Renal cortex interstitium (tissue), 11 donors: ENCODE measurements at regions not wholly inside any gene's neighbourhood (a gene's known extent, or its start where the extent isn't known, plus 50 kb on each side); places are given as distances from the start of the nearest gene placed in this dataset.

Source experiments
- DNase-seq, 11 donors: peaks; one replicate each; pipeline ENCODE4 v3.0.0-alpha.2; 2013; ENCODE audit warnings: low read depth in 9 of 11, low spot score in 4 of 11; ENCODE audit errors: extremely low read depth in 1 of 11

GRCh38 chr11:81432333-81432732 lies 1301.3 kb downstream of the FAM181B start:
- no peak for DNase-seq

- DNase-seq = no peak
Observed at GRCh38 chr11:81424822-81425221, 1308.8 kb downstream of the FAM181B start.

GRCh38 chr11:81422402-81422801 lies 1311.3 kb downstream of the FAM181B start:
- no peak for DNase-seq

DNA sequence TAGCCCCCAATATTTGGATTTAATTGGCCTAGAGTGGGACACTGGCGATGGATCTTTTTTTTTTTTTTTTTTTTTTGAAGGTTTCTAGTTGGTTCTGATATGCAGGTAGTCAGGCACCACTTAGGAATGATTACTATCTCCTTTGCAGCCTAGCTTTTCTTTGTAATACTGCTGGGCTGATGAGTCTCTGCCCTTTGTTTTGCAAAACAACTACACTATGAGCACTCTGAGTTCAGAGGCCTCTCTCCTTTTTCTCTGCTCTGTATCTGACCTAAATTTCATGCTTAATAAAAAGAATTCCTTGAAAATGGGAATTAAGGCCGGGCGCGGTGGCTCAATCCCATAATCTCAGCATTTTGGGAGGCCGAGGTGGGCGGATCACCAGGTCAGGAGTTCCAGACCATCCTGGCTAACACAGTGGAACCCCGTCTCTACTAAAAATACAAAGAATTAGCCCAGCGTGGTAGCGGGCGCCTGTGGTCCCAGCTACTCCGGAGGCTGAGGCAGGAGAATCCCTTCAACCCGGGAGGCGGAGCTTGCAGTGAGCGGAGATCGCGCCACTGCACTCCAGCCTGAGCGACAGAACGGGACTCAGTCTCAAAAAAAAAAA lies 1312.3 kb downstream of the FAM181B start:
- DNase-seq = no peak

DNA sequence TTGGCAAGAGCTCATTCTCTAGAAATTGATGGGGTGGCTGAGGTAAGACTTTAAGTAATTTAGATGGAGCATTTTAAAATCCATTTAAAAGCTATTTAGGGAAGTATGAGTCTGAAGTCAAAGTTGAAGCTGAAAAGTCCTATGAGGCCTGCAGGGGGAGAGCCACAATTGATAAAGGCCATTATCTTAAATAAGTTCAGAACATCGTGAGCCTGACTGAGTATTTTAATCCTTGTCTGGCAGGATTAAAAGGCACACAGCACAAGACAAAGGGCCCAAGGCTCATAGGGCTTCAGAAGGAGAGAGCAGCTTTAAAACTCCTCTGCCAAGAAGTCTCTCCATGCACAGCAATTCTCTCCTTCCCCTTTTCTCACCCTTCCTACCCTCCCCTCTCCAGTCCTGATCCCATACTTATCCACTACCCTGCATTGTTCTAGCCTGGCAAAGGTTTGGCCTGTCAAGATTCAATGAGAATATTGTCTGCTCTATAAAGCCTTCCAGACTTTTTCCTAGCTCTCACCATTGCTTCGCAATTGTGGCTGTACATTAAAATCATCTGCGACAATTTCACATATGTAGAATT lies 1312.9 kb downstream of the FAM181B start:
- no peak for DNase-seq

GRCh38 chr11:81397316-81397715 lies 1336.3 kb downstream of the FAM181B start:
- peak in 5 of 11 donors; percentile 5 to 32 (median 10) for DNase-seq

GRCh38 chr11:81394311-81394710 lies 1339.4 kb downstream of the FAM181B start:
- no peak for DNase-seq

DNA sequence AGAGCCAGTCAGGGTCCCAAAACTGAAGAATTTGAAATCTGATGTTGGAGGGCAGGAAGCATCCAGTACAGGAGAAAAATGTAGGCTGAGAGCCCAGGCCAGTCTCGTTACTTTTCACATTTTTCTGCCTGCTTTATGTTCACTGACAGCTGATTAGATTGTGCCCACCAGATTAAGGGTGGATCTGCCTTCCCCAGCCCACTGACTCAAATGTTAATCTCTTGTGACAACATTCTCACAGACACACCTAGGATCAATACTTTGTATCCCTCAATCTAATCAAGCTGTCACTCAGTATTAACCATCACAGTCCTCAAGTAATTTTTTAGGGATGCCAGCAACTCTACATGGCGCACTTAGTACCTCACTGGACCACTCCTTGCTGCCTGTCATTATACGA lies 1345.3 kb downstream of the FAM181B start:
- no peak for DNase-seq

DNA sequence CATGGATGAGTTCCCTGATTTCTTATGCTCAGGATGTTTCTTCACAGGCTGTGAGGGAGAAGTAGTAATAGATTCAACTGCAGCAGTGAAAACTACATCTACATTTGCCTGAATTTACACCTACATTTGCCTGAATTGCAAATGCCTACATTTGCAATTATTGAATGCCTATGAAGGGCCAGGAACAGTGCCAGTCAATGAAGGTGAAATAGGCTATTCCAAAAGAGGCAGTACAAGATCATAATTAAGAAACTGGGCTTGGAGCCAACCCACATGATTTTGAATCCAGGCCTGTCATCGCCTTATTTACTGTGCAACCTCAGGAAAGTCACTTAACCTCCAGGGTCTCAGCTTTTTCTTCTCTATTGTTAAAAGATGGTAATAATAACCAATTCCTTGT lies 1353.3 kb downstream of the FAM181B start:
- no peak for DNase-seq

DNA sequence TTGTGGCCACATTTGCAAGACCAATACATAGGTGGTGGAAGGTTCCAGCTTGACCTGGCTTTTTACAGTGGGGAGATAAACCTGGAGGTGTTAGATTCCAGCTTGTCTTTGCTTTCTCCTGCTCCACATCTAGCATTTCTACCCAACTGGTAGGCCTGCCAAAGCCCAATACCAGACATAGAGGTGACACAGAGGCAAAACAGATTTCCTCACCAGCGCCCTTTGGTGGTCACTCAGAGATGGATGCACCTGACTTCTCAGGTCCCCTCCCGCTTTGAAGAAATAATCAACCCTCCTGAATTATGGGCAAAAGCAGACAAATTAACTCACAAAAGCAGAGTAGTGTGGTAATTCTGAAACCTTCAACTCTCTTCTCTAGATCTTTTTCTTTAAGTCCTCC lies 1356.2 kb downstream of the FAM181B start:
- no peak for DNase-seq

DNA sequence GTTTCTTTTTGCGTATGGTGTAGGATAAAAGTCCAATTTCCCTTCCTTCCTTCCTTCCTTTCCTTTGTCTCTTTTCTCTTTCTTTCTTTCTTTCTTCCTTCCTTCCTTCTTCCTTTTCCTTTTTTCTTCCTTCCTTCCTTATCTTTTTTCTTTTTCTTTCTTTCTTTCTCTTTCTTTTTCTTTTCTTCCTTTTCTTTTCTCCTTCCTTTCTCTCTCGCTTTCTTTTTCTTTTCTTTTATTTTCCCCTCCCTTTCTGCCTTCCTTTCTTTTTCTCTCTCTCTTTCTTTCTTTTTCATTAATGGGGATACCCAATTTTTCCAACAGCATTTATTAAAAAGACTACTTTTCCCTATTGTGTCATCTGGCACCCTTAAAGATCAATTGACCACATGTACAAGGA lies 1359.7 kb downstream of the FAM181B start:
- DNase-seq = no peak

- DNase-seq = no peak
Observed at GRCh38 chr11:81368192-81368591, 1365.5 kb downstream of the FAM181B start.

DNA sequence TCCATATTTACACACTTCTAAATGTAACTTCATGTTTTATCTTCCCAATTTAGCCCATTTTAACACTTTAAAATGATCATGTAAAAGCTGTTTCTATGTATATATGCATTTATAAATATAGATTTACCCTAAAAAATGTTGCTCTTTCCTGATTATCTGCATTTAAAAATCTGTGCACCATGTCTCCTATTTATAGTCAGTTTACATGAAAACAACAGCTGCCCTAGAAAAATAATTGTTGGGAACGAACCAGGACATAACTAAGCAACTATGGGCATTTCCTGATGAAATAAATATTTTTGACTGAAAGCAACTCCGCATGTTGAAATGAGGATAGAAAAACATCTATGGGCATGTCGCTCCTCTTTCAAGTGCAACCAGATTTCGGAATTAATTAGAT lies 1368.2 kb downstream of the FAM181B start:
- no peak for DNase-seq

- no peak for DNase-seq
Observed at GRCh38 chr11:81359476-81359875, 1374.2 kb downstream of the FAM181B start.

GRCh38 chr11:81345609-81346008 lies 1388.1 kb downstream of the FAM181B start:
- no peak for DNase-seq

GRCh38 chr11:81342966-81343365 lies 1390.7 kb downstream of the FAM181B start:
- DNase-seq = no peak

GRCh38 chr11:81340225-81340624 lies 1393.4 kb downstream of the FAM181B start:
- no peak for DNase-seq

GRCh38 chr11:81339521-81339920 lies 1394.1 kb downstream of the FAM181B start:
- no peak for DNase-seq

GRCh38 chr11:81337756-81338155 lies 1395.9 kb downstream of the FAM181B start:
- no peak for DNase-seq

- DNase-seq = peak in 2 of 11 donors; percentile 4 to 12
Observed at GRCh38 chr11:81332276-81332675, 1401.4 kb downstream of the FAM181B start.

DNA sequence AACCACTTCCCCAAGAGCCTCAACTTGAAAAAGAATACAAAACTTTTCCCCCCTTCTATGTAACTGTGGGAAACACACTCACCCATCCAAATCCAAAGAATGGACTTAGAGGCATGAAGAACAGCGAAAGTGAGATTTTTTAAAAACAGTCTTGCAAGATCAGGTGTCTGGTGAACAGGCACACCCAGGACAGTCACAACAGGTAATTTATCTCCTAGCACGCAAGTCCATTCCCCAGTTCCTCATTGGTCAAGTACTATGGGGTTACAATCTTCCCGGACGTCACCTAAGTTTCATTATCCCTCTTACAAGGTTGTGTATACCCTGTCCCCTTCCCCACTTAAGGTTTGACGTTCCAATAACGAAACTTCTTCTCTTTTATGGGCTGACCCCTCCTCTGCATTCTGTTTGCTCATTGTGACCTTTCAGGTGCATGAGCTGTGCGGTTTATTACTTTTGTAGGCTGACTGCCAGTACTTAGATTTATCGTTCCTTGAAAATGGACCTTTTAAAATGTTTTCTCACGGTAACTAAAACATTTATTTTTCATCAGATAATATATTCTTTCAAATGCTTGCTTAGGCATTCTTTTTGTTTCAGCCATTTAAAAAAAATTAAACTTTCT lies 1401.9 kb downstream of the FAM181B start:
- peak in 3 of 11 donors; percentile 9 to 32 (median 18) for DNase-seq
